SK-N-SH (cell line): ENCODE measurements at regions not wholly inside any gene's neighbourhood (a gene's known extent, or its start where the extent isn't known, plus 50 kb on each side); places are given as distances from the start of the nearest gene placed in this dataset.

ENCODE experiments used
- CTCF ChIA-PET: fragments of 300-600, 350-600 bp; formaldehyde crosslinking; extraction: SDS; loops from one replicate; lab custom pipeline; 2021; lab: Yijun Ruan, JAX
- POLR2A ChIA-PET: fragments of 350-600 bp; sonication (Branson Sonifier 250); formaldehyde crosslinking; extraction: SDS; loops from one replicate; lab custom pipeline; 2020; ENCODE audit warnings: antibody characterized with exemption, inconsistent platforms; lab: Yijun Ruan, JAX
- DNase-seq: peaks from one replicate; pipeline ENCODE4 v3.0.0; 2012
- H2AFZ ChIP-seq: fragments of 200-600 bp; sonication (generic); 2 replicates; pipeline ENCODE4 v1.8.1; 2016; ENCODE audit warnings: antibody characterized with exemption, mild to moderate bottlenecking, low read depth
- H3F3A ChIP-seq: fragments of 200-600 bp; sonication (generic); replicated peaks from 2 replicates; pipeline ENCODE3; 2016; ENCODE audit warnings: antibody characterized with exemption, mild to moderate bottlenecking; ENCODE audit not compliant: insufficient read depth
- H3K27ac ChIP-seq, 2 experiments: fragments of 200-500 bp in 1 of 2; fragments of 200-600 bp in 1 of 2; sonication (Bioruptor generic) in 1 of 2; sonication (generic), shearing (Covaris generic) in 1 of 2; 2 replicates each; pipeline versions ENCODE4 v1.5.1 to v1.6.1; 2014 to 2016; ENCODE audit warnings: low read depth in 2 of 2, inconsistent platforms in 1 of 2, low read length in 1 of 2, mild to moderate bottlenecking in 1 of 2, mixed read lengths in 1 of 2
- H3K27me3 ChIP-seq: fragments of 200-600 bp; sonication (generic), shearing (Covaris generic); 2 replicates; pipeline ENCODE4 v1.6.1; 2016; ENCODE audit warnings: mixed run types; ENCODE audit not compliant: insufficient read depth
- H3K36me3 ChIP-seq, 2 experiments: fragments of 200-500 bp in 1 of 2; fragments of 200-600 bp in 1 of 2; sonication (Bioruptor generic) in 1 of 2; sonication (generic) in 1 of 2; replicated peaks in 1 of 2; 2 replicates each; pipeline versions ENCODE3 to v1.5.1; 2014 to 2016; ENCODE audit warnings: low read length in 1 of 2, mild to moderate bottlenecking in 1 of 2; ENCODE audit not compliant: insufficient read depth in 2 of 2, control insufficient read depth in 1 of 2
- H3K4me1 ChIP-seq, 2 experiments: fragments of 200-500 bp in 1 of 2; fragments of 200-600 bp in 1 of 2; sonication (Bioruptor generic) in 1 of 2; sonication (generic), shearing (Covaris generic) in 1 of 2; 2 replicates each; pipeline versions ENCODE4 v1.5.1 to v1.6.1; 2014 to 2016; ENCODE audit warnings: low read depth in 1 of 2, low read length in 1 of 2, mixed run types in 1 of 2; ENCODE audit not compliant: insufficient read depth in 2 of 2, control insufficient read depth in 1 of 2
- H3K4me2 ChIP-seq: fragments of 200-600 bp; sonication (generic), shearing (Covaris generic); 2 replicates; pipeline ENCODE4 v1.6.1; 2017; ENCODE audit warnings: mixed run types
- H3K4me3 ChIP-seq, 2 experiments: fragments of 200-500 bp in 1 of 2; fragments of 200-600 bp in 1 of 2; sonication (Bioruptor generic) in 1 of 2; sonication (generic), shearing (Covaris generic) in 1 of 2; 2 replicates each; pipeline versions ENCODE4 v1.5.1 to v1.8.1; 2014 to 2016; ENCODE audit warnings: low read depth in 2 of 2, inconsistent platforms in 1 of 2, low read length in 1 of 2, mild to moderate bottlenecking in 1 of 2, mixed read lengths in 1 of 2, moderate library complexity in 1 of 2
- H3K79me2 ChIP-seq: fragments of 200-600 bp; sonication (generic); 2 replicates; pipeline ENCODE4 v1.8.1; 2017; ENCODE audit warnings: mild to moderate bottlenecking; ENCODE audit not compliant: insufficient read depth
- H3K9ac ChIP-seq: fragments of 200-600 bp; sonication (generic); 2 replicates; pipeline ENCODE4 v1.6.1; 2017; ENCODE audit warnings: mixed run types
- H3K9me2 ChIP-seq: fragments of 200-600 bp; sonication (generic); 2 replicates; pipeline ENCODE4 v1.6.1; 2017; ENCODE audit warnings: mixed run types
- H3K9me3 ChIP-seq: fragments of 200-600 bp; sonication (generic); 2 replicates; pipeline ENCODE4 v1.6.1; 2017; ENCODE audit warnings: mixed run types, mild to moderate bottlenecking, moderate library complexity
- H4K20me1 ChIP-seq: fragments of 200-600 bp; sonication (generic); 2 replicates; pipeline ENCODE4 v1.6.1; 2017; ENCODE audit warnings: mild to moderate bottlenecking, mixed run types; ENCODE audit not compliant: insufficient read depth
- CHD2 ChIP-seq: fragments of 150-350 bp; IDR thresholded peaks from 2 replicates; pipeline ENCODE4 v1.6.1; 2018; ENCODE audit warnings: low read length; ENCODE audit not compliant: partially characterized antibody
- EP300 ChIP-seq, 2 experiments: IDR thresholded peaks; 2 replicates each; pipeline versions ENCODE4 v1.4.0 to v1.6.1; 2012; ENCODE audit warnings: borderline replicate concordance in 1 of 2, low read depth in 1 of 2, low read length in 1 of 2
- EZH2phosphoT487 ChIP-seq: fragments of 200-600 bp; sonication (generic); IDR thresholded peaks from 2 replicates; pipeline ENCODE4 v1.6.1; 2017; ENCODE audit warnings: low read depth, mixed run types, mild to moderate bottlenecking, antibody characterized with exemption, moderate library complexity, borderline replicate concordance
- FOXM1 ChIP-seq: IDR thresholded peaks from 2 replicates; pipeline ENCODE4 v1.4.0; 2012; ENCODE audit warnings: low read depth, mild to moderate bottlenecking
- GABPA ChIP-seq: IDR thresholded peaks from 2 replicates; pipeline ENCODE4 v1.4.0; 2012; ENCODE audit warnings: low read depth, mild to moderate bottlenecking
- GATA2 ChIP-seq: sonication (generic); formaldehyde crosslinking; IDR thresholded peaks from 2 replicates; pipeline ENCODE4 v1.5.0; 2020; ENCODE audit warnings: mild to moderate bottlenecking, missing genetic modification reagents
- MEF2A ChIP-seq: IDR thresholded peaks from 2 replicates; pipeline ENCODE4 v1.4.0; 2012; ENCODE audit warnings: low read depth, borderline replicate concordance
- MXI1 ChIP-seq: IDR thresholded peaks from 2 replicates; pipeline ENCODE4 v1.6.1; 2012; ENCODE audit warnings: mild to moderate bottlenecking, low read depth, low read length, improper control_type of control experiment
- PBX3 ChIP-seq: IDR thresholded peaks from 2 replicates; pipeline ENCODE4; 2012
- RAD21 ChIP-seq: IDR thresholded peaks from 2 replicates; pipeline ENCODE4 v1.6.1; 2012; ENCODE audit warnings: mild to moderate bottlenecking, low read length
- RCOR1 ChIP-seq: fragments of 150-350 bp; IDR thresholded peaks from 2 replicates; pipeline ENCODE4 v1.6.1; 2017; ENCODE audit warnings: antibody characterized with exemption, low read length
- RFX5 ChIP-seq: IDR thresholded peaks from 2 replicates; pipeline ENCODE4 v1.6.1; 2012; ENCODE audit warnings: mild to moderate bottlenecking, improper control_type of control experiment, low read length
- TAF1 ChIP-seq: IDR thresholded peaks from 2 replicates; pipeline ENCODE4 v1.6.1; 2012; ENCODE audit warnings: low read depth, mild to moderate bottlenecking, low read length, moderate library complexity, borderline replicate concordance
- TCF12 ChIP-seq: IDR thresholded peaks from 2 replicates; pipeline ENCODE4 v1.4.0; 2012
- USF2 ChIP-seq: fragments of 150-350 bp; IDR thresholded peaks from 2 replicates; pipeline ENCODE4 v1.6.1; 2017; ENCODE audit warnings: antibody characterized with exemption, low read length, low read depth, borderline replicate concordance
- YY1 ChIP-seq: IDR thresholded peaks from 2 replicates; pipeline ENCODE4 v1.4.0; 2012; ENCODE audit warnings: low read depth, mild to moderate bottlenecking
- WGBS: methylation state at CpG from one replicate; pipeline ENCODE4 v1.1.6; 2017; ENCODE audit warnings: low lambda C conversion rate; 5-methylcytosine and 5-hydroxymethylcytosine counted together
- TF ChIP-seq, protein P1 (sequence below): IDR thresholded peaks from 2 replicates; pipeline ENCODE4 v1.4.0; 2012; ENCODE audit warnings: low read depth, borderline replicate concordance
- TF ChIP-seq, protein P2 (sequence below): fragments of 200-600 bp; sonication (generic); IDR thresholded peaks from 2 replicates; pipeline ENCODE4 v1.6.1; 2017; ENCODE audit warnings: antibody characterized with exemption, mild to moderate bottlenecking, moderate library complexity
- TF ChIP-seq, protein P3 (sequence below): IDR thresholded peaks from 2 replicates; pipeline ENCODE4 v1.4.0; 2012; ENCODE audit warnings: low read depth, borderline replicate concordance
- TF ChIP-seq, protein P4 (sequence below): IDR thresholded peaks from 2 replicates; pipeline ENCODE4 v1.4.0; 2012; ENCODE audit warnings: low read depth

DNA sequence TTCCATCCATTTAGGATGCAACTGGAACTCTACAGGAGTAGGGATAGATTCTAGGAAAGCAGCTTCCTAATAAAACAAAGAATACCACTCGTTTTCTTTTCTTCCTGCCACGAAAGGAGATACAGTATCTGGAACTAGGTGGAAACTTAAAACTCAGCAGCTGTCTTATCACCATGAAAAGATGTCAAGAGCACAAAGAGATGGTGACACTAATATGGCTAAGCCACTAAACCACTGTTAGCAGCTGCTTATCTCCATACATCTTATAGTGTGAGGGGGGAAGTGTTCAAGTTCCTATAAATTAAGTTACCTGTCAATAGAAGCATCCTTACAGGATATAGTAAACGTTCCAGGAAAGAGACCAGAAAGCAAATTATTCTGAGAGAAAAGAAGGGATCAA is 162.5 kb downstream of the TYW3 start:
- H3K9ac ChIP-seq: no peak overlapping the region
- H4K20me1 ChIP-seq: no peaks in the 10 kb centered on the region
- no peaks in the 10 kb centered on the region for H3F3A ChIP-seq
- H3K9me2 ChIP-seq: no peaks in the 10 kb centered on the region
- H3K4me2 ChIP-seq: no peak overlapping the region
- no peak for TF ChIP-seq RCOR1
- no peak for TF ChIP-seq FOXM1
- TF ChIP-seq TAF1: no peak
- TF ChIP-seq GABPA: no peak
- no peak for TF ChIP-seq USF2
- no peak for TF ChIP-seq GATA2
- TF ChIP-seq RAD21: no peak
- no peak for TF ChIP-seq EP300 (IDR thresholded peaks at IDR 0.05; ENCODE audit: borderline replicate concordance in 1 of 2, low read depth in 1 of 2, low read length in 1 of 2)
- no peak for TF ChIP-seq PBX3
- no peak for TF ChIP-seq RFX5
- TF ChIP-seq, protein P1, sequence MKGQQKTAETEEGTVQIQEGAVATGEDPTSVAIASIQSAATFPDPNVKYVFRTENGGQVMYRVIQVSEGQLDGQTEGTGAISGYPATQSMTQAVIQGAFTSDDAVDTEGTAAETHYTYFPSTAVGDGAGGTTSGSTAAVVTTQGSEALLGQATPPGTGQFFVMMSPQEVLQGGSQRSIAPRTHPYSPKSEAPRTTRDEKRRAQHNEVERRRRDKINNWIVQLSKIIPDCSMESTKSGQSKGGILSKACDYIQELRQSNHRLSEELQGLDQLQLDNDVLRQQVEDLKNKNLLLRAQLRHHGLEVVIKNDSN: no peak
- no peak for TF ChIP-seq YY1
- TF ChIP-seq TCF12: no peak
- no peak for TF ChIP-seq EZH2phosphoT487
- no peak for TF ChIP-seq MXI1
- ChIA-PET POLR2A (no interaction called here), CTCF (no interaction called here)
- DNase-seq: no peak
- no peak overlapping the region for H3K27ac ChIP-seq
- no peak overlapping the region for H2AFZ ChIP-seq
- H3K36me3 ChIP-seq: no peaks in the 10 kb centered on the region
- H3K4me3 ChIP-seq: no peak overlapping the region
- no peaks in the 10 kb centered on the region for H3K9me3 ChIP-seq
- no peaks in the 10 kb centered on the region for H3K27me3 ChIP-seq
- no peaks in the 10 kb centered on the region for H3K79me2 ChIP-seq
- 4% methylated on average over 3 of the region's 3 CpGs for WGBS
- H3K4me1 ChIP-seq: no peaks in the 10 kb centered on the region

GRCh38 chr1:74908131-74908530 is 175.2 kb downstream of the TYW3 start:
- no peak overlapping the region for H3K9ac ChIP-seq
- no peaks in the 10 kb centered on the region for H3K9me3 ChIP-seq
- H4K20me1 ChIP-seq: no peaks in the 10 kb centered on the region
- no peaks in the 10 kb centered on the region for H3K4me1 ChIP-seq
- no peaks in the 10 kb centered on the region for H3K9me2 ChIP-seq
- no peak for DNase-seq
- no peaks in the 10 kb centered on the region for H3K79me2 ChIP-seq
- H3F3A ChIP-seq: no peaks in the 10 kb centered on the region
- H3K27me3 ChIP-seq: no peaks in the 10 kb centered on the region
- CTCF ChIA-PET: no interaction called here
- H3K4me2 ChIP-seq: no peak overlapping the region
- no peak overlapping the region for H2AFZ ChIP-seq
- POLR2A ChIA-PET: no interaction called here
- H3K36me3 ChIP-seq: no peaks in the 10 kb centered on the region
- no peak overlapping the region for H3K4me3 ChIP-seq
- H3K27ac ChIP-seq: no peak overlapping the region
- TF ChIP-seq RFX5 (no peak), YY1 (no peak), PBX3 (no peak), MEF2A (no peak), CHD2 (no peak), EP300 (IDR thresholded peaks at IDR 0.05; ENCODE audit: borderline replicate concordance in 1 of 2, low read depth in 1 of 2, low read length in 1 of 2) (no peak), TCF12 (no peak)
- TF ChIP-seq, protein P2, sequence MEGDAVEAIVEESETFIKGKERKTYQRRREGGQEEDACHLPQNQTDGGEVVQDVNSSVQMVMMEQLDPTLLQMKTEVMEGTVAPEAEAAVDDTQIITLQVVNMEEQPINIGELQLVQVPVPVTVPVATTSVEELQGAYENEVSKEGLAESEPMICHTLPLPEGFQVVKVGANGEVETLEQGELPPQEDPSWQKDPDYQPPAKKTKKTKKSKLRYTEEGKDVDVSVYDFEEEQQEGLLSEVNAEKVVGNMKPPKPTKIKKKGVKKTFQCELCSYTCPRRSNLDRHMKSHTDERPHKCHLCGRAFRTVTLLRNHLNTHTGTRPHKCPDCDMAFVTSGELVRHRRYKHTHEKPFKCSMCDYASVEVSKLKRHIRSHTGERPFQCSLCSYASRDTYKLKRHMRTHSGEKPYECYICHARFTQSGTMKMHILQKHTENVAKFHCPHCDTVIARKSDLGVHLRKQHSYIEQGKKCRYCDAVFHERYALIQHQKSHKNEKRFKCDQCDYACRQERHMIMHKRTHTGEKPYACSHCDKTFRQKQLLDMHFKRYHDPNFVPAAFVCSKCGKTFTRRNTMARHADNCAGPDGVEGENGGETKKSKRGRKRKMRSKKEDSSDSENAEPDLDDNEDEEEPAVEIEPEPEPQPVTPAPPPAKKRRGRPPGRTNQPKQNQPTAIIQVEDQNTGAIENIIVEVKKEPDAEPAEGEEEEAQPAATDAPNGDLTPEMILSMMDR: no peak
- TF ChIP-seq, protein P1: no peak
- TF ChIP-seq, protein P3, sequence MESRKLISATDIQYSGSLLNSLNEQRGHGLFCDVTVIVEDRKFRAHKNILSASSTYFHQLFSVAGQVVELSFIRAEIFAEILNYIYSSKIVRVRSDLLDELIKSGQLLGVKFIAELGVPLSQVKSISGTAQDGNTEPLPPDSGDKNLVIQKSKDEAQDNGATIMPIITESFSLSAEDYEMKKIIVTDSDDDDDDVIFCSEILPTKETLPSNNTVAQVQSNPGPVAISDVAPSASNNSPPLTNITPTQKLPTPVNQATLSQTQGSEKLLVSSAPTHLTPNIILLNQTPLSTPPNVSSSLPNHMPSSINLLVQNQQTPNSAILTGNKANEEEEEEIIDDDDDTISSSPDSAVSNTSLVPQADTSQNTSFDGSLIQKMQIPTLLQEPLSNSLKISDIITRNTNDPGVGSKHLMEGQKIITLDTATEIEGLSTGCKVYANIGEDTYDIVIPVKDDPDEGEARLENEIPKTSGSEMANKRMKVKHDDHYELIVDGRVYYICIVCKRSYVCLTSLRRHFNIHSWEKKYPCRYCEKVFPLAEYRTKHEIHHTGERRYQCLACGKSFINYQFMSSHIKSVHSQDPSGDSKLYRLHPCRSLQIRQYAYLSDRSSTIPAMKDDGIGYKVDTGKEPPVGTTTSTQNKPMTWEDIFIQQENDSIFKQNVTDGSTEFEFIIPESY: no peak
- TF ChIP-seq, protein P4, sequence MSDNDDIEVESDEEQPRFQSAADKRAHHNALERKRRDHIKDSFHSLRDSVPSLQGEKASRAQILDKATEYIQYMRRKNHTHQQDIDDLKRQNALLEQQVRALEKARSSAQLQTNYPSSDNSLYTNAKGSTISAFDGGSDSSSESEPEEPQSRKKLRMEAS: no peak
